CD14-positive monocyte (primary cell): ENCODE measurements at regions not wholly inside any gene's neighbourhood (a gene's known extent, or its start where the extent isn't known, plus 50 kb on each side); places are given as distances from the start of the nearest gene placed in this dataset.
A peak's percentile ranks its signal among the peaks of the same experiment; 100 is the strongest.

Experiments used
- DNase-seq, 3 donors: peaks; one replicate each; pipeline ENCODE4 v3.0.0-alpha.2; 2011 to 2022
- H2AFZ ChIP-seq: 2 replicates; pipeline ENCODE4 v1.6.0; 2012; ENCODE audit warnings: mild to moderate bottlenecking, low read depth, low read length, inconsistent platforms; ENCODE audit not compliant: insufficient read depth, poor library complexity, severe bottlenecking
- H3K27ac ChIP-seq, 2 donors: 1 replicate in 1 of 2; 2 replicates in 1 of 2; pipeline ENCODE4 v1.5.1; 2012 to 2013; ENCODE audit warnings: low read length in 2 of 2, control low read depth in 1 of 2, inconsistent platforms in 1 of 2, low read depth in 1 of 2, mild to moderate bottlenecking in 1 of 2
- H3K27me3 ChIP-seq, 2 donors: one replicate each; pipeline versions ENCODE4 v1.6.0 to v1.6.1; 2011 to 2013; ENCODE audit warnings: low read length in 2 of 2; ENCODE audit not compliant: control insufficient read depth in 2 of 2, insufficient read depth in 2 of 2
- H3K36me3 ChIP-seq, 2 donors: replicated peaks in 1 of 2; 1 replicate in 1 of 2; 2 replicates in 1 of 2; pipeline versions ENCODE4 v1.5.1 to v1.6.1; 2012 to 2013; ENCODE audit warnings: low read length in 2 of 2, control low read depth in 1 of 2, inconsistent platforms in 1 of 2, mild to moderate bottlenecking in 1 of 2; ENCODE audit not compliant: insufficient read depth in 2 of 2, control insufficient read depth in 1 of 2
- H3K4me1 ChIP-seq, 2 donors: 1 replicate in 1 of 2; 2 replicates in 1 of 2; pipeline versions ENCODE4 v1.5.1 to v1.6.1; 2012 to 2013; ENCODE audit warnings: low read length in 2 of 2, control low read depth in 1 of 2, inconsistent platforms in 1 of 2, mild to moderate bottlenecking in 1 of 2, moderate library complexity in 1 of 2; ENCODE audit not compliant: insufficient read depth in 2 of 2, control insufficient read depth in 1 of 2
- H3K4me2 ChIP-seq: replicated peaks from 2 replicates; pipeline ENCODE3; 2012; ENCODE audit warnings: low read length, moderate library complexity, mild to moderate bottlenecking; ENCODE audit not compliant: poor library complexity, severe bottlenecking; ENCODE audit errors: extremely low read depth
- H3K4me3 ChIP-seq, 3 experiments: fragments of 200-600 bp in 1 of 3; sonication (generic) in 1 of 3; replicated peaks in 1 of 3; 1 replicate in 2 of 3; 2 replicates in 1 of 3; pipeline ENCODE4 v1.5.1; 2011 to 2013; ENCODE audit warnings: low read length in 3 of 3, mild to moderate bottlenecking in 3 of 3, control low read depth in 2 of 3, low read depth in 2 of 3, inconsistent platforms in 1 of 3, moderate library complexity in 1 of 3
- H3K79me2 ChIP-seq: 2 replicates; pipeline ENCODE4 v1.6.0; 2012; ENCODE audit warnings: mild to moderate bottlenecking, control low read depth, inconsistent platforms, low read length, moderate library complexity; ENCODE audit not compliant: insufficient read depth
- H3K9ac ChIP-seq: 2 replicates; pipeline ENCODE4 v1.6.0; 2017; ENCODE audit warnings: low read length, mild to moderate bottlenecking; ENCODE audit not compliant: insufficient read depth, poor library complexity, severe bottlenecking
- H3K9me3 ChIP-seq, 2 donors: replicated peaks in 1 of 2; 1 replicate in 1 of 2; 2 replicates in 1 of 2; pipeline versions ENCODE4 v1.5.1 to v1.6.1; 2012 to 2013; ENCODE audit warnings: low read length in 2 of 2, control low read depth in 1 of 2; ENCODE audit not compliant: control insufficient read depth in 1 of 2, insufficient read depth in 1 of 2
- H4K20me1 ChIP-seq: 2 replicates; pipeline ENCODE4 v1.6.0; 2012; ENCODE audit warnings: mild to moderate bottlenecking, low read length, control low read depth, moderate library complexity; ENCODE audit not compliant: insufficient read depth
- H3K27ac Mint-ChIP-seq, 7 donors: one replicate each; pipeline ENCODE4 v1.8.0; 2020; ENCODE audit warnings: mild to moderate bottlenecking in 7 of 7, mixed read lengths in 7 of 7, moderate library complexity in 6 of 7, inconsistent platforms in 2 of 7
- H3K27me3 Mint-ChIP-seq, 3 donors: one replicate each; pipeline ENCODE4 v1.8.0; 2021 to 2022; ENCODE audit warnings: low read depth in 3 of 3, mild to moderate bottlenecking in 3 of 3, mixed read lengths in 3 of 3, moderate library complexity in 3 of 3, inconsistent platforms in 1 of 3
- H3K36me3 Mint-ChIP-seq, 2 donors: one replicate each; pipeline ENCODE4 v1.8.0; 2020; ENCODE audit warnings: mixed read lengths in 2 of 2, inconsistent platforms in 1 of 2, mild to moderate bottlenecking in 1 of 2
- H3K4me1 Mint-ChIP-seq: one replicate; pipeline ENCODE4 v1.8.0; 2020; ENCODE audit warnings: mild to moderate bottlenecking, mixed read lengths
- H3K4me3 Mint-ChIP-seq, 2 donors: one replicate each; pipeline ENCODE4 v1.8.0; 2020; ENCODE audit warnings: mild to moderate bottlenecking in 2 of 2, mixed read lengths in 2 of 2, moderate library complexity in 1 of 2
- H3K9me3 Mint-ChIP-seq, 7 donors: one replicate each; pipeline ENCODE4 v1.8.0; 2020 to 2022; ENCODE audit warnings: mixed read lengths in 7 of 7, mild to moderate bottlenecking in 6 of 7, moderate library complexity in 6 of 7, inconsistent platforms in 2 of 7
- WGBS: methylation state at CpG from one replicate; pipeline ENCODE4 v1.1.5; 2013; ENCODE audit warnings: missing lambda C conversion rate; ENCODE audit not compliant: insufficient coverage; 5-methylcytosine and 5-hydroxymethylcytosine counted together
- intact Hi-C, 2 donors: fragments of 100-400 bp; cut with micrococcal nuclease; formaldehyde crosslinking; loops; one replicate each; pipeline versions ENCODE4 v1.15.0 to v1.15.1; 2023
- TF ChIP-seq, protein P1 (sequence below): fragments of 200-600 bp; IDR thresholded peaks from one replicate; pipeline ENCODE4 v1.8.0; 2022; ENCODE audit warnings: antibody characterized with exemption, mild to moderate bottlenecking

DNA sequence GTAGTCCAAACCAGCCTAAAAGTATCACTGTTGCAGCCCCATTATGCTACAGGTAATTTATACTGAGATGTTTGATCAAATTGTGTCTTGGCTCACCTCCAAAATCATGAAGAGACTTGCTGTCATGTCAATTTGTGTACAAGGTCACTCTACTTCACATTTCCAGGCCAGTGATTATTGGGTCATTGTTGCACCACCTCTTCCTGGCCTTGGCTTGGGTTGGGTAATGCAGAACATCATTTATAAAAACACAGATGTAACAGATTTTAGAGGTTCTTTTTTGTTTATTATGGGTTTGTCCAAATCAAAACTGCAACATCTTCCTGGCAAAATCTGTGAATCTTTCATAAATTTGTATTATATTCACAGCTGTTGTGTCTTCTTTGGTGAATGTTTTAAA lies 459.5 kb downstream of the ANKRD50 start:
- Histone ChIP-seq H2AFZ (no peak overlapping the region), H3K27ac (no peak overlapping the region), H3K4me3 (no peak overlapping the region), H3K36me3 (no peaks in the 10 kb centered on the region), H3K27me3 (no peaks in the 10 kb centered on the region), H3K4me1 (no peaks in the 10 kb centered on the region), H3K4me2 (no peak overlapping the region), H3K79me2 (no peaks in the 10 kb centered on the region), H3K9ac (no peak overlapping the region), H4K20me1 (no peaks in the 10 kb centered on the region), H3K9me3 (no peaks in the 10 kb centered on the region)
- no peak overlapping the region for H3K27ac Mint-ChIP-seq
- no peak overlapping the region for H3K4me3 Mint-ChIP-seq
- no peaks in the 10 kb centered on the region for H3K9me3 Mint-ChIP-seq
- DNase-seq = no peak
- TF ChIP-seq, protein P1, sequence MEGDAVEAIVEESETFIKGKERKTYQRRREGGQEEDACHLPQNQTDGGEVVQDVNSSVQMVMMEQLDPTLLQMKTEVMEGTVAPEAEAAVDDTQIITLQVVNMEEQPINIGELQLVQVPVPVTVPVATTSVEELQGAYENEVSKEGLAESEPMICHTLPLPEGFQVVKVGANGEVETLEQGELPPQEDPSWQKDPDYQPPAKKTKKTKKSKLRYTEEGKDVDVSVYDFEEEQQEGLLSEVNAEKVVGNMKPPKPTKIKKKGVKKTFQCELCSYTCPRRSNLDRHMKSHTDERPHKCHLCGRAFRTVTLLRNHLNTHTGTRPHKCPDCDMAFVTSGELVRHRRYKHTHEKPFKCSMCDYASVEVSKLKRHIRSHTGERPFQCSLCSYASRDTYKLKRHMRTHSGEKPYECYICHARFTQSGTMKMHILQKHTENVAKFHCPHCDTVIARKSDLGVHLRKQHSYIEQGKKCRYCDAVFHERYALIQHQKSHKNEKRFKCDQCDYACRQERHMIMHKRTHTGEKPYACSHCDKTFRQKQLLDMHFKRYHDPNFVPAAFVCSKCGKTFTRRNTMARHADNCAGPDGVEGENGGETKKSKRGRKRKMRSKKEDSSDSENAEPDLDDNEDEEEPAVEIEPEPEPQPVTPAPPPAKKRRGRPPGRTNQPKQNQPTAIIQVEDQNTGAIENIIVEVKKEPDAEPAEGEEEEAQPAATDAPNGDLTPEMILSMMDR = no peak
- intact Hi-C loops = no loop called here
- H3K36me3 Mint-ChIP-seq = no peaks in the 10 kb centered on the region
- H3K4me1 Mint-ChIP-seq = no peaks in the 10 kb centered on the region
- H3K27me3 Mint-ChIP-seq = peaks cover 0 to 2% (median 0%) of the 10 kb centered on the region in 3 donors

DNA sequence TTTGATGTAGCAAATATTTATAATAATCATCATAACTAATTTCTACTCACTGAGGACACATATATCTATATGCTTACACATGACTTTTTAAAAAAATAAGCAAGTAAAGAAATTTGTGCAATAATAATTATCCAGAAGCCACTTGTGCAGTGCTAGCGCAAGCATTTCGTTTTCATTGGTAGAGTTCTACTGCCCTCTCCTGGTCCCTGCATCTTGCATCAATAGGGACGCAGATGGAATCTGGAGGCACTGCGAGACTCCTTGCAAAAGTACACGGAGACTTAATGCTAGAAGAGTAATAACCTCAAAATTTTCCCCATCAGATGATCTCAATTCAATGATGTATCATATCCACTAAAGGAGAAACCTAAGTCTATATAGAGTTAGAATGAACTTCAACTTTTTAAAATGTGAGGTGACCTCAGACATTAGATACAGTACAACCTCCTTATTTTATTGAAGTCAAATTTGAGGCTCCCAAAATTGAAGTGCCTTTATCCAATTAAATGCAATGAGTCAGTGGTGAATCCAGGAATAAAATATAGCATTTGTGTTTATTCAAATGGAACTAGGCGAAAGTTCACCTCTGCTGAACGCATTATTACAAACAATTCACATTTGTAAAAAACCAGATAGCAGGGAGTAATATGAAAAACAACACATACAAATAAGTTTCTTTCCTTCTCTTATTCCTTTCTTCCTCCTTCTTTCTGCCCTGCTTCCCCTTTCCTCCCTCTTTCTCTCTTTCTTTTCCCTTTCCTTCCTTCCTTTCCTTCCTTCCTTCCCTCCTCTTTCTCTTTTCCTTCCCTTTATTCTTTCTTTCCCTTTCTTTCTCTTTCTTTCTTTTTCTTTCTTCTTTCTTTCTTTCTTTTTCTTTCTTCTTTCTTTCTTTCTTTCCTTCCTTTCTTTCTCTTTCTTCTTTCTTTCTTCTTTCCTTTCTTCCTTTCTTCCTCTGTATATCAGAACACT lies 450.0 kb downstream of the ANKRD50 start:
- H3K4me2 ChIP-seq = no peak overlapping the region
- H2AFZ ChIP-seq = no peak overlapping the region
- intact Hi-C loops = no loop called here
- no peak overlapping the region for H3K4me3 ChIP-seq
- TF ChIP-seq, protein P1 = peak; percentile 61
- H3K9ac ChIP-seq = no peak overlapping the region
- H3K4me1 ChIP-seq = no peaks in the 10 kb centered on the region
- H3K36me3 ChIP-seq = no peaks in the 10 kb centered on the region
- no peak overlapping the region for H3K27ac ChIP-seq
- no peaks in the 10 kb centered on the region for H3K27me3 ChIP-seq
- H3K79me2 ChIP-seq = no peaks in the 10 kb centered on the region
- no peaks in the 10 kb centered on the region for H4K20me1 ChIP-seq
- Mint-ChIP-seq H3K27me3 (peaks cover 0 to 3% (median 1%) of the 10 kb centered on the region in 3 donors), H3K27ac (no peak overlapping the region), H3K9me3 (peaks cover 0 to 1% (median 0%) of the 10 kb centered on the region in 7 donors), H3K36me3 (no peaks in the 10 kb centered on the region), H3K4me3 (no peak overlapping the region), H3K4me1 (no peaks in the 10 kb centered on the region)
- WGBS = 6% methylated on average over 2 of the region's 7 CpGs
- DNase-seq = peak; percentile 15 to 35 (median 17)
- no peaks in the 10 kb centered on the region for H3K9me3 ChIP-seq
